Peyer's patch (tissue), 4 donors: ENCODE measurements at regions not wholly inside any gene's neighbourhood (a gene's known extent, or its start where the extent isn't known, plus 50 kb on each side); places are given as distances from the start of the nearest gene placed in this dataset.

Experiments used
- CTCF ChIP-seq, 6 experiments: fragments of 450-650 bp in 4 of 6; fragments of 200-600 bp in 2 of 6; sonication (generic) in 1 of 6; IDR thresholded peaks; one replicate each; pipeline ENCODE4 v1.5.1; 2017 to 2019; ENCODE audit warnings: antibody characterized with exemption in 6 of 6, mild to moderate bottlenecking in 3 of 6, moderate library complexity in 1 of 6
- POLR2A ChIP-seq, 2 donors: fragments of 450-650 bp; IDR thresholded peaks; one replicate each; pipeline ENCODE4 v1.5.1; 2017; ENCODE audit warnings: antibody characterized with exemption in 2 of 2, mild to moderate bottlenecking in 2 of 2, moderate library complexity in 2 of 2

- TF ChIP-seq CTCF (IDR thresholded peaks at IDR 0.05) (no peak), POLR2A (IDR thresholded peaks at IDR 0.05) (no peak)
Observed at GRCh38 chr2:226198956-226199355, 600.7 kb downstream of the IRS1 start.
